ENCODE measurements at regions not wholly inside any gene's neighbourhood (a gene's known extent, or its start where the extent isn't known, plus 50 kb on each side); places are given as distances from the start of the nearest gene placed in this dataset.

DNA sequence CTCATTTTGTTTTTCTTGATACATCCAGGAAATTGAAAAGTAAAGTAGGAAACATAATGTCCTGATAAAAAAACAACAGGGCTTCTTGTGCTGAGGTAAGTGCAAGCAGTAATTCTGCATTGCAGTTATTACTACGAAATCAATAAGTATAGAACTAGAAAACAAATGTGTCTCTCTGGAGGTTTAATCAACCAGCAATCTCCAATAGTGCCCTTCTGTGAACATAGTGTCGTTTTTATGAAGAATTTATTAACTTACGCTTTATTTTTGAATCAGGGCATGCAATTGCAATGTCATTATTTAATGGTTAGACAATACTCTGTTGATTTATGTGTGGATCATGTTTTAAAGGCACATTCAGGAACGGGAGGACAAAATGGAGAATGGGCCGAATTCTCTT, 494.1 kb upstream of the NOVA1 start:
- no peak for DNase-seq (ENCODE audit: low spot score)

DNA sequence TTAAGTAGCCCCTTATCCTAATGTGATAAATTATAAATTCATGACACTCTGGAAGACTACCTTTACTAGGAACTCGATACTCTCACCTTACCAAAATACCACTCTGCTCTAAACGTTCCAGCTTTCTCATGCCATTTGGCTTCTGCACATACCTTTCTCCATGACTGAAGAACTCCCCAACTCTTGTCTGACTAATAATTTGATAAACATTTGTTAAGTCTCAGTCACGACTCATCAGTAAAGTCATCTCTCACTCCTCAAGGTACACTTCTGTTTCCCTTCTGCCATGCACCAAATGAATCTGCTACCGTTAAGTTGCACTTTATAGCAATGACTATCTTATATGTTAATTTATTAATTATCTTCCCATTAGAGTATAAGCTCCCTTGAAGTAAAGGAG, 498.3 kb upstream of the NOVA1 start:
- DNase-seq (ENCODE audit: low spot score): peak; percentile 82

DNA sequence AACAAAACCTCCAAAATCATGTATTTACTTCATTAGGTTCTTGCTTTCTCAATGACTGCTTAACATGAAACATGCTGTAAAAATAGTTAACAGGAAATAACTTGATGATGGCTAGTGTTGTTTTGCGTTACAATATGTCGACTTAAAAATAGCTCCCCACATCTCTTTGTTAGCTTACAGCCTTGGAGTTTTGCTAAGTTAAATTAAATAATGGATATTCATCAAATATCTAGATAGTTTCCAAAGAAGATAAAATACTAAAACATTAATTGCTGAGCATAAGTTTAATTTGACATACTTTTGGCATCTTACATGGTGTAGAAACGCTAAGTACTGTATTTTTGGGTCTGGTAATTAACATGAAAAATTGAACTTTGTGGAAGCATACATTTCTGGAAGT, 500.6 kb upstream of the NOVA1 start:
- no peak for DNase-seq (ENCODE audit: low spot score)

DNA sequence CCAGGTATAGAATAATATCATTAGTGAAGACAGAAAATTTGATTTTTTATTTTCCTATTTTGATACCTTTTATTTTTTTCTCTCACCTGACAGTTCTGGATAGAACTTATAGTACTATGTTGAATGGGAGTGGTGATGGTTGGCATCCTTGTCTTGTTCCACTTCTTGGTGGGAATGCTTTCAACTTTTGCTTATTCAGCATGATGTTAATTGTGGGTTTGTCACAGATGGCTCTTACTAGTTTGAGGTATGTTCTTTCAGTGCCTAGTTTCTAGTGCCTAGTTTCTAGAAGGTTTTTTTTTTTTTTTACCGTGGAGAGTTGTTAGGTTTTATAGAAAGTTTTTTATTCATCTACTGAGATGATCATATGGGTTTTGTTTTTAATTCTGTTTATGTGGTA, 516.3 kb upstream of the NOVA1 start:
- DNase-seq (ENCODE audit: low spot score): no peak

DNA sequence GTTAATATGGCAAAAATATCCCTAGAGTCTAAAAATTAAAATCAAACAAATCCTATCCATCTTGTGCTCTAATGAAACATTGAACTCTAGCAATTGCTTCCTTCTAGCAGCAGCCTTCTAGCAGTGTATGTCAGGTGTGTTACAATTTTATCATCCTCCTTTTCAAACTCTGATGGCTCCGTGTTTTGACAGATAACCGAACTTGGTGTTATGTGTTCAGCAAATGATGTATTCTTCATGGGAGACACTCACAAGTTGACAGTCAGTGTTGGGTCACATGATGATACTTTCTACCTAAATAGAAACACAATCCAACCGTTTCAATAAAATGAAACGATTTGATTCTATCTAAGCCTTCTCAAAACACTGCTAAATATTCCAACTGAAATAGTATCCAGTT, 525.3 kb upstream of the NOVA1 start:
- DNase-seq (ENCODE audit: low spot score): no peak

DNA sequence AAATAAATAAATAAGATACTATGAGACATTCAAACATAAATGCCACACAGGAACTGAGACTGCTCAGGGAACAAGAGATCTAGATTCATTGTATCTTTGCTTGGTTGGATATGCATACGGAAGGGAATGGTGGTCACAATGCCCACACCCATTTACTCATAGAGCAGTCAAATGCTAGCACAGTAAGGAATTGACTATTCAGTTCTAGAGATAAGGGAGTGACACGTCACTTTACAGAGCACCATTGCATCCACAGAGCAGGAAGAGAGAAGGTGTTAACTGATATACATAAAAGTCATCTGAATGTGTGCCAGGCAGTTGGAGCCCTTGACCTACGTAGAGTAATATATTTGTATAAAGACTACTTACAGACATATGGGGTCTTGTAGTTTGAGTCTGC, 530.0 kb upstream of the NOVA1 start:
- DNase-seq (ENCODE audit: low spot score): no peak

DNA sequence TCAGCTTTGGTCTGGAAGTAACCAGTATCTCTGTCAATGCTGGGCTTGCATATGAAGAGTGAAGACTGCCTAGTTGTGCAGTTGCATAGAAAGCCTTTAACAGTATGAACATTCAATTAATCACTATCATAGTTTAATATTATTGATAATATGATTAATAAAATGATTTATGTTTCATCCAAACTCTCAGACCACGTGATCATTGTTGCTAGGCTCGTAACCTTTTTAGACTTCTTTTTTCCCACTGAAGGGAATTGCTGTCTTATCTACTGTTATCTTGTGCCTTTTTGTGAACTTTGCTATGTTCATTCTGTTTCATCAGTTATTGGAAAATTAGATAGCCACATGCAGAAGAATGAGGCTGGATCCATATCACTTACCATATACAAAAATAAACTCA, 536.4 kb upstream of the NOVA1 start:
- DNase-seq (ENCODE audit: low spot score): no peak

DNA sequence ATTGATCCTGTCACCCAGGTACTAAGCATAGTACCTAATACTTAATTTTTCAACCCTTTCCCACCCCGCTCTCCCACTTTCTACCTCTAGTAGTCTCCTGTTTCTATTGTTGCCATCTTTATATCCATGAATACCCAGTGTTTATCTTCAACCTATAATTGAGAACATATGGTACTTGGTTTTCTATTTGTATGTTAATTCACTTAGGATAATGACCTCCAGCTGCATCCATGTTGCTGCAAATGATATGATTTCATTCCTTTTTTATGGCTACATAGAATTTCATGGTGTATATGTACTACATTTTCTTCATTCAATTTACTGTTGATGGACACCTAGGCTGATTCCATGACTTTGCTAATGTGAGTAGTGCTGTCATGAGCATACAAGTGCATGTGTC, 547.3 kb upstream of the NOVA1 start:
- DNase-seq (ENCODE audit: low spot score): no peak

DNA sequence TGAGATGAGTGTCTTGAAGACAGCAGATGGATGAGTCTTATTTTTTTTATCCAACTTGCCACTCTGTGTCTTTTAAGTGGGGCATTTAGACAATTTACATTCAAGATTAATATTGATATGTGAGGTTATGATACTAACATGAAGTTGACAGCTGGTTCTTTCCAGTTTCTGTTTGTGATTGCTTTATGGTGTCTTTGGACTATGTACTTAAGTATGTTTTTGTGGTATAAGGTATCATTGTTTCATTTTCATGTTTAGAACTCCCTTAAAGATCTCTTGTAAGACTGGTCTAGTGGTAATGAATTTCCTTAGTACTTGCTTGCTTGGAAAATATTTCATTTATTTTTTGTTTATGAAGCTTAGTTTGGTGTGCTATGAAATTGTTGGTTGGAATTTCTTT, 550.3 kb upstream of the NOVA1 start:
- DNase-seq (ENCODE audit: low spot score): no peak

DNA sequence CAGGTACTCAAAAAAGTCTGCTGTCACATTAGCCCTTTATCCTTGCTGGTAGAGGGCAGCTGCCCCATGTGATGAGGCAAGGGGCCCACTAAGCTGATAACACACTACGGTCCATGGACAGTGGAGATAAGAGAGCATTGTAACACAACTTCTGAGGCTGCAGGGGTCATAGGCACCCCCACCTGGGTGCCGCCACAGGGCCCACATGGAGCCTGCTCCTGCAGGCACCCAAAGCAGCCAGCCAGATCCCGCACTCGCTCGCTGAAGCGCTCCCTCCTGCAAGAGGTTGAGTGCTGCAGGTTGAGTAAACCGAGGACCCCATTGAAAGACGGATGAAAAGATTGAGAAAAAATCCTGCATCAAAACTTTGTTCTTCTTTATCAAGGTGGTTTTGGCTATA, 566.3 kb upstream of the NOVA1 start:
- no peak for DNase-seq (ENCODE audit: low spot score)

DNA sequence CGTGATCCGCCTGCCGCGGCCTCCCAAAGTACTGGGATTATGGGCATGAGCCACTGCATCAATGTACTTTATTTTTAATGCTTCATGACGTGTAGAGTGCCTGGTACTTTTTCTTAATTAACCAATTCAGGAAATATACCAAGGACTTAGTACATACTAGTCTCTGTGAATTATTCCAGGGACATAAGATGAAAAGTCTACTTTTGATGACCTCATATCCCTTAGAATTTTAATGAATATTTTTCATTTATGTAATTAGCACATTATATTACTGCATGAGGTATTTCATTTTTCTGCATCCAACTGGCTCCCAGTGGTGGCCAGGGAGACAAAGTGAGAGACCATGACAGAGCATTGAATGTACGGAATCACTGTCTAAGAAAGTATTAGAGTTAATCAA, 577.7 kb upstream of the NOVA1 start:
- DNase-seq (ENCODE audit: low spot score): no peak

DNA sequence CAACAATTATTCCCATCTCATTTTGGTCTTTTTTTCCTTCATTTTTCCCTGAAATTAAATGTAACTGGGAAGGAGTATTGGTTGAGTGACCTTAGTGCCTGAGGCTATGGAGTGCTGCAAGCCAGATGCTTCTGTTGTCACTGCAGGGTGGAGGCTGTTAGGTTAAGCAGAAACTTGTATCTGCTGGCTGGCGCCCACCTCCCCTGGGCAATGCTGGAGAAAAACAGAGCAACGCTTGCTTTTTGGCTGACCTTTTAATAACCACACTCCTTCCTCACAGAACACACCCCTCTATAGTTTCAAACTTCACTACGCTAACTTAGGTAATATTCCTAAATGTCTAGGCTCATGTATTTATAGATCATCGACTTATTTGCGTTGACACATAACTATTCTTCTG, 583.5 kb upstream of the NOVA1 start:
- no peak for DNase-seq (ENCODE audit: low spot score)

DNA sequence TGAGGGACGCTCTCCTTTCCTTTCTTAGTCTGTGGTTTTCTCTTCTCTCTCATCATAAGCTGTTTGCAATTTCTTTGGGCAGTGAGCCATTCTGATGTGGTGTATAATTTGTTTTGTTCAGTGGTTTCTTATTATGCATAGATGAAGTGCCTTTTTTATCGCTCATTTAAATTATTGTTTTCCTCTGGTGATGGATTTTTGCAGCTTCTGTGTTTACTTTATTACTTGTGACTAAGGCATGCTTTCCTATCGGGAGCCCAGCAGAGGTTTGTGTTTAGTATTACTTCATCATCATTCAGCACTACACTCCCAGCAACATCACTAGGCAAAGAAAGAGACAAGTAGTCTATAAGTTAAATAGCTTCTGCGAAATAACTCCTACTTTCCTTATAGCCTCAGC, 586.6 kb upstream of the NOVA1 start:
- DNase-seq (ENCODE audit: low spot score): peak; percentile 36

DNA sequence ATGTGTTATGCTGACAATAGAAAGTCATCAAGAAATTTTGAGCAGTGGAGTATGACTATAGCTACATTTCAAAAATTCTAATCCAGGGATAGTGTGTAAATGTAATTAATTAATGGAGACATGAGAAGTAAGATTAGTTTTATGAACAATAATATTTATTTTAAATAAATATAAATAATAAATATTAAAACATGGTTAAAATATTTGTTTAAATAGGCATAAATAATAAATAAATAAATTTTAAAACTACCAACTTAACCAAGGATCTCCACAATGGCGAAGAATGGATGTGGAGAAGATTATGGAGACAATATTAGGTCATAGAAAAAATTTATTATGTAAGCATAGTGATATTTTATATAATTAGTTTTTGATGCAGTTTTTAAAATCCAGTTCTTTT, 588.2 kb upstream of the NOVA1 start:
- no peak for DNase-seq (ENCODE audit: low spot score)

DNA sequence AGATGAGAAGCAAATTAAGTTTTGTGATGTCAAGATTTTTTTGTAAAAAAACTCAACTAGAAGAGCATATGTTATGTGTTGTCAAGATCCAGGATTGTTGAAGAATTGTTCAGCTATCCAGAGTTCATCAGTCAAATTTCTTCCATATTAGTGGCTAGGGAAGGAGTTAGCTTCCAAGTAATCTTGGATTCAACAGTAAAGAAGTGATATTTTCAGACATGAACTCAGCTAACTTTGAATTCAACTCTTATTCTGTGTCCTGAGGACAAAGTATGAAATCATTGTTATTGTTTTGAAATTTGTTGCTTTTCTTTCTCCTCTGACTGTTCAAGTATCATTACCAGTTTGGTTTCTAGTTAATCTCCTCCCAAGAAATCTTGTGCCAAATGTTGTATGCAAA, 589.3 kb upstream of the NOVA1 start:
- DNase-seq (ENCODE audit: low spot score): no peak

DNA sequence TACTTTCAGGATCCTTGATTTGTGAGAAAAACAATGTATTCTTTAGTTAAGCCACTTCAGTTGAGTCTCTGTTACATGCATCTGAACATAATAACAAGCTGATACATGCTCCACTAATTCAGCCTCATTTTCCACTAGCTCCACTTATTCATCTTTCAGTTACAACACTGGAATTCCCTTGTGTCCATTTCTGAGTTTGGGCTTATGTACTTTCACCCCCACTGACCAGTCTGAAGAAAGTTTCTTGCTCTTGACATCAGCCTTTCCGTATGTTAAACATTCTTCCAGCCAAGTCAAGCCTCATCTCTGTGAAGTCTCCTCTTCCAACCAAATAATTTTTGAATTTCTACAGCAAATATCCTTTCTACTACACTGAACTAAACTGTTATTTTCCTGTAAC, 592.5 kb upstream of the NOVA1 start:
- no peak for DNase-seq (ENCODE audit: low spot score)

DNA sequence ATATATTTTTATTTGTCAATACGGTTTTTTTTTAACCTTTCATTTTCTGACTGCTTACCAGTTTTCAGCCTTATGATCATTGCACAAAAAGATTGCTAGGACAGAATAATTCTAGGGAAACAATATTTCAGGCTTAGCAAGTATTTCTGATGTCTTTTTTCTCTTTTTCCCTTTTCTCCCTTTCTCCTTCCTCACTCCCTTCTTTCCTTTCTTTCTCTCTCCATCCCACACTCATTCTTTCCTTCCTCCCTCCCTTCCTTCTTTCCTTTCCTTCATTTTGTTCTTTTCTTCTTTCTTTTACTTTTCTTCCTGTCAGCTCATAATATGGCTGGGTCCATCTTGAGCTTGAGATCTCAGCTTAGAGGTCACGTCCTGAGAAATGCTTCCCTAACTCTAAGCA, 601.4 kb upstream of the NOVA1 start:
- DNase-seq (ENCODE audit: low spot score): no peak

DNA sequence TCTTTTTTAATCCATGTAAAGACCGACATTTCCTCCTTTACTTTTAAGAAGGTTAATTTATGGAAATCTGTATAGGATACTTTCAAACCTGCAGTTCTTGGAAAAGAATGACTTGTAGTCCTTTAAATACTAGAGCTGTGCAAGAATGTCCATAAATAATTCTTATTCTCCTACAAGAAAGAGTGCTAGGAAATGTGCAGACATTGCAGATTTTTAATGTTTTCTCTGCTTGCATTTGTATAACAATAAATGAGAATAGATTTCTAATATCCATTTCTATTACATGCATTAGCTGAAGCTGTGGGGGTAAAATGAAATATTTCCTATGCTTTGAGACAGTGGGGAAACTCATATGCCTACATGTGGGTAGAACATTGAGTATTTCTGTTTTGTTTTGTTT, 607.2 kb upstream of the NOVA1 start:
- no peak for DNase-seq (ENCODE audit: low spot score)

DNA sequence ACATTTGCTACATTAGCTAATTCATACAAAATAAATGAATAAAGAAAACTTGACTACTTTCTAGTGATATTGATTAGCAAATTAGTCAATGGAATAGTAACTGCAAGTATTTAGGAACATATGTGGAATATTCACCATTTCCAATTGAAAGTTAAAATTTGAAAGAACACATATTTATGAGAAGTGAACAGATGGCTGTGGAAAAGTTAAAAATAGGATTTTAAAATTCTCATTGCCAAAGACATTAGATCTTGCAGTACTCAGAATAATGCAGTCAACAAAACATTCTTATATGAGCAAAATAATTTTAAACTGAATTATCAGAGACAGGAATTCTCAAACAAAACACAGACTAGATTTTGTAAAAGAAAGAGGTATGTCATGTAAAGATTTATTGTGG, 613.9 kb upstream of the NOVA1 start:
- no peak for DNase-seq (ENCODE audit: low spot score)

DNA sequence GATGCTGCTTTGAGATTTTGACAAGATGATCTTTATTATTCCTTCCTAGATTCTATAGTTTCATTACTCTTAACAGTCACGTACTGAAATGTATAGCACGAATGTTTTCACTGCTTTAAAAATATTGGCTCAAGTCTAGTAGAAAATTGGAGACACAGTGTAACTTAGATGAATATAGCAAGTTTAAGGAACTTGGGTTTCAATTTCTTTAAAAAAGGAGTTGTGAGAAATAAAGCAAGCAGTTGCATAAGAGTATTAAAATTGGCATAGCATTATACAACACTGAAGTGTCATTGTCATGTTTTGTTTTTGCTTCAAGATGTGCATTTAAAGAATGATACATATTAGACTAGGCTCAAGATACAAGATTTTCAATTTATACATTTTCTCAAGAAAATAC, 624.8 kb upstream of the NOVA1 start:
- DNase-seq (ENCODE audit: low spot score): no peak

DNA sequence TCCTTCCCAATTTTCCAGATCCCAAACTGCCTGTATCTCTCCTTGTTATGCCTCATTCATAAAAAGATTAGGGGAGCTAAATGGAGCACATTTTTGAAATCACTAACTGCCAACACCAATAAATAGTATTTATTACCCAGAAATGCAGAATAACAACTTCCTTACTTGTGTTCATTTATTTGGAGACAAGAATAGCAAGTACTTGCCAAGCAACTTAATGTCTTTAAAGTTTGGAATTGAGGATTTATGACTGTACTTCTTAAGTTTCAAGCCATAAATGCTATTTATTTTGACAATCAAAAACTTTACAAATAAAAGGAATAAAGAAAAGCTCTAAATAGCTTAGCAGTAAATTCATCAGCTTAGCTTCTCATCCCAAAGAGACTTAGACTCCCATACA, 626.1 kb upstream of the NOVA1 start:
- no peak for DNase-seq (ENCODE audit: low spot score)

DNA sequence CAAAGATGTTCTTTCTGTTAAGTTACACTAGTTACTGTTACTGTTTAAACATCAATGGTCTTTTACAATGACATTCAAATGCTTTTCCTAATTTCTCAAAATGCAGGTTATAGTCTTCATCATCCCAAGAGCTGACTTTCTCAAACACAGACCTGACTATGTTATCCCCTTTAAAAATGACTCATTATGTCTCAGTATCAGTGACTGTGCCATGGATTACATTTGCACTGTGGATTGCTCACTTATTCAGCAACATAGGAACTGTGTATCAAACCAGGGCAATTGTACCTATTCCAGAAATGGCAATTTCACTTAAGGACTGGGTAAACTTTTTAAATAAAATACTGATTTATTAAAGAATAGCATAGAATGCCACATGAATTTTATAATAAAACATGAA, 630.2 kb upstream of the NOVA1 start:
- peak; percentile 13 for DNase-seq (ENCODE audit: low spot score)

DNA sequence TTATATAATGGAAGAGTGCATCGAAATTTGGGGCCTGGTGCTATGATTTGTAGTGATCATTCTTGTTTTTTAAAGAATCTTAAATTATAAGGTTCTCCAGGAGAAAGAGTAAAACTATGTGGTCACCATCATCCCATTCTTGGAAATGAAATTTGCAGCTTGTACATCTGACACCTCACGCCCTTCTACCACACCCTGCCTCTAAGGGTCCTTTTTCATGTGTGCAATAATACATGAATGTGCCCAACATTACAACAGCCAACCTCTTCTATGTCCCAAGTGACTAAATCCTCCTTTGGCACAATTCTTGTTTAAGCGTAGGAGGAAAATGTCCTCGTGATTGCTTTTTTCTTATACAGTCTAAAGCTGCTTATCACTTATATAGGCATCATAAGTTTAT, 636.5 kb upstream of the NOVA1 start:
- no peak for DNase-seq (ENCODE audit: low spot score)

DNA sequence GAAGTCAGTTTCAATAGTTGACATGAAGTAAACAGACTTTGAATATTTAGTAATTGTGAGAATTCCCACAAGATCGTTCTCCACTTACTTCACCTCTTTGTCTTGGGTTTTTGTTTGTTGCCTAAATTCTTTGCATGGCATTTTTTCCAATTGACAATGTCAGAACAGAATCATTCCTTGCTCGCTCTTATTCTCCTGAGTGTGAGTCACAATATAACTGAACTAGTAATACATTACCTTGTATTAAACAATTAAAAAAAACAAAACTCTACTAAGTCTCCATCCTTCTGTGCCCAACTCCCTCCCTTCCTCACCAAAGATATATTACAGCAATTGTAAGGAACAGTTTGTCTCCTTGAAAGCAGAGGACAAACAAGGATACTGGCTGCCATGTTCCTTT, 638.8 kb upstream of the NOVA1 start:
- peak; percentile 55 for DNase-seq (ENCODE audit: low spot score)

DNA sequence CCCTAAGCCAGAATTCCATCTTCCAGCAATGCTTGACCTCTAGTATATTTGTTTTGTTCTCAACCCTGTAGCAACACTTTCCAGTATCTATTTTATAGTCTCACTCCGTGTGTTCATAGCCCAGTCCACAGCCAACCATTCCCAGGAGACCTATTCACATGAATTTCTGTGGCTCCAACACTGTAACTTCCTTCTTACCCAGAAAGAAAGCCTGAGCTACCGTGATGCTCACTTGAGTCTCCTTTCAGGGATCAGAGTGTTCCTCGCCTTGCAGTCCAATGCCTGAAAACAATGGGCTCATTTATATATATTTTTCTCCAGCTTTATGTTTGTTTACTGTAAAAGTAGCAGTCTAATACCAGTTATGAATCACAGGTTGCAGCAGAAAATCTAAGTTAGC, 645.0 kb upstream of the NOVA1 start:
- no peak for DNase-seq (ENCODE audit: low spot score)

DNA sequence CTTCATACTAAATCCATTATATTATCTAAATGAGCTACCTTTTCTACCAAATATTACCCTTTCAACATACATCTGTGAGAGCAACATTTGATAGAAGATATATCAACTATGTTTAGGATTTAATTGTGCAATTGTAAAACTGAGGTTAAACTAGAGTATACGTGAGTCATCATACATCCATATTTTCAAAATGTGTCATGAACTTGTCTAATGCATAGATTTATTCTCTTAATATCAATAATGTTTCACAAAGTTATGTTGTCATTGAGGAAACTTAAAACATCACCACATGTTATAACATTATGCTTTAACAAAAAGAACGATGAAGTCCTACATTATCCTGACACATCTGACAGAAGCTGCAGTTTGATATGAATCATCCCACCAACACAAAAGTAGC, 645.5 kb upstream of the NOVA1 start:
- no peak for DNase-seq (ENCODE audit: low spot score)

All from kidney tubule cell (primary cell).